ENCODE measurements at regions not wholly inside any gene's neighbourhood (a gene's known extent, or its start where the extent isn't known, plus 50 kb on each side); places are given as distances from the start of the nearest gene placed in this dataset.

GRCh38 chr7:47672977-47673381 is 91.1 kb upstream of the TNS3 start:
- peaks cover 22% of the 10 kb centered on the region for H3K9me1 ChIP-seq (ENCODE audit: insufficient read depth, low read length)
- peaks cover 7% of the 10 kb centered on the region for H3K4me1 ChIP-seq (ENCODE audit: control insufficient read depth, insufficient read depth, low read length)
- H2BK5ac ChIP-seq (ENCODE audit: low read depth, low read length, poor library complexity, severe bottlenecking), result no peak overlapping the region
- H2AK9ac ChIP-seq (replicated peaks; ENCODE audit: low read depth, low read length, poor library complexity), result no peak overlapping the region
- no peak overlapping the region for H3K4ac ChIP-seq (ENCODE audit: low read depth, low read length)
- ChIA-PET CTCF (no interaction called here), POLR2A (ENCODE audit: unreplicated experiment) (no interaction called here)
- H2AFZ ChIP-seq (replicated peaks; ENCODE audit: low read length, poor library complexity), result no peak overlapping the region
- H2BK120ac ChIP-seq (ENCODE audit: low read depth, low read length), result no peak overlapping the region
- WGBS, 2 experiments (ENCODE audit: extremely low coverage in 2 of 2, insufficient read length in 1 of 2), result no CpG with 5 or more reads among the region's 3 CpGs
- H4K8ac ChIP-seq (ENCODE audit: low read depth in 2 of 2, low read length in 2 of 2), result no peak overlapping the region
- no TSS peak for BruUV-seq (replicated peaks)
- dilution Hi-C loops (cut with HindIII; ENCODE audit: low sequenced_read_pairs, unreplicated experiment) (no loop called here), in situ Hi-C loops (cut with MboI; ENCODE audit: low sequenced_read_pairs) (no loop called here), intact Hi-C loops (cut with micrococcal nuclease) (no loop called here)
- no peak overlapping the region for H3K4me3 ChIP-seq (ENCODE audit: insufficient read depth, low read depth, low read length)
- 0 out of 2 replicates have a peak overlapping the region, but pooled peaks have one; percentile 23 for H3K14ac ChIP-seq (replicated peaks; ENCODE audit: low read depth, low read length)
- no peak overlapping the region for H4K5ac ChIP-seq (ENCODE audit: low read depth, low read length)
- DNase-seq, result no peak
- peak overlapping the region; percentile 12; the same call in 1 of the 2 replicates for H2BK20ac ChIP-seq (ENCODE audit: low read depth, low read length)
- H3K4me2 ChIP-seq (ENCODE audit: low read depth, low read length), result no peak overlapping the region
- H2BK15ac ChIP-seq (ENCODE audit: low read depth, low read length), result no peak overlapping the region
- TF ChIP-seq RAD21 (IDR thresholded peaks at IDR 0.05; ENCODE audit: low read length), result no peak
- TF ChIP-seq MXI1 (IDR thresholded peaks at IDR 0.05; ENCODE audit: borderline replicate concordance, low read depth, low read length), result no peak
- TF ChIP-seq NFE2L2 (IDR thresholded peaks at IDR 0.05; ENCODE audit: low read depth, low read length), result no peak
- TF ChIP-seq RFX5 (IDR thresholded peaks at IDR 0.05; ENCODE audit: low read depth, low read length), result no peak
- no peak for TF ChIP-seq MAZ (IDR thresholded peaks at IDR 0.05; ENCODE audit: borderline replicate concordance, low read depth, low read length)
- TF ChIP-seq CHD1 (IDR thresholded peaks at IDR 0.05; ENCODE audit: low read depth, low read length), result no peak
- no peak for TF ChIP-seq POLR2A (IDR thresholded peaks at IDR 0.05; ENCODE audit: low read depth, low read length)
- TF ChIP-seq FOS (IDR thresholded peaks at IDR 0.05; ENCODE audit: low read depth, low read length), result no peak
- TF ChIP-seq CEBPB (IDR thresholded peaks at IDR 0.05; ENCODE audit: low read depth, low read length), result no peak
- TF ChIP-seq CTCF (conservative IDR thresholded peaks at IDR 0.05; ENCODE audit: low read depth, low read length), result no peak
- no peak for TF ChIP-seq RCOR1 (IDR thresholded peaks at IDR 0.05; ENCODE audit: insufficient replicate concordance, low read length)
- no peak for TF ChIP-seq BHLHE40 (IDR thresholded peaks at IDR 0.05; ENCODE audit: low read depth, low read length)
- no peak overlapping the region for H3K18ac ChIP-seq (ENCODE audit: low read depth, low read length)
- no peak overlapping the region for H3K9ac ChIP-seq (ENCODE audit: low read depth, low read length)
- H3K79me1 ChIP-seq (ENCODE audit: low read depth in 1 of 2, low read length in 2 of 2), result 0 out of 4 replicates have a peak, but pooled peaks cover 0 to 3% of the 10 kb centered on the region in 2 experiments
- H3K56ac ChIP-seq (ENCODE audit: extremely low read depth, insufficient read depth, low read length), result no peak overlapping the region
- ATAC-seq (ENCODE audit: low read depth), result no peak
- H3K9me3 ChIP-seq (ENCODE audit: control insufficient read depth, insufficient read depth, low read length), result peaks cover 9% of the 10 kb centered on the region
- H3K27me3 ChIP-seq (ENCODE audit: control insufficient read depth, insufficient read depth, low read length), result no peaks in the 10 kb centered on the region
- no peak overlapping the region; the same call in 1 of the 2 replicates for H2AK5ac ChIP-seq (ENCODE audit: low read depth, low read length)
- H4K20me1 ChIP-seq (ENCODE audit: insufficient read depth, low read length), result no peaks in the 10 kb centered on the region
- no peak overlapping the region for H3K27ac ChIP-seq (ENCODE audit: insufficient read depth, low read length)
- H4K91ac ChIP-seq (ENCODE audit: insufficient read depth, low read depth, low read length), result no peak overlapping the region
- no peak overlapping the region for H3K23ac ChIP-seq (ENCODE audit: low read depth, low read length)
- no peaks in the 10 kb centered on the region for H3K36me3 ChIP-seq (ENCODE audit: control insufficient read depth, insufficient read depth, low read length)
